ENCODE measurements at regions not wholly inside any gene's neighbourhood (a gene's known extent, or its start where the extent isn't known, plus 50 kb on each side); places are given as distances from the start of the nearest gene placed in this dataset.

DNA sequence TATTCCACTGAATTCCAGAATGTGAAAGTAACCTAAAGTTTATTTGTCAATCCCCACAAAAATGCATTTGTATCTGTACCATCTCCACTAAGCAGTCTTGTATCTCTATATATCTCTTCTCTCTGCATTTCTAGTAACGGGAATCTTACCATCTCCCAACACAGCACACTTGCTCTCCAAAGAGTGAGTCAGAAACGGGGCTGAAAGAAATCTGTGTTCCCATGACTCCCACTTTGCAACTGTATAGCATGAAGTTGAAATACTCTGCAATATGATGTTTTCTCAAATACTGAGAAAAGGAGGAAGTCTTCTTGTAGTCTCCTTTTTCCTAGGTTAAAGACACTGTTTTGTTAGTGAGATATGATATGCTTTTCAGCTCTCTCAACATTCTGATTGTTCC lies 848.8 kb upstream of the ACO1 start:
- no peak for DNase-seq
- Mint-ChIP-seq H3K4me1 (peaks cover 4 to 5% of the 10 kb centered on the region in 2 experiments), H3K27me3 (ENCODE audit: low read depth) (no peaks in the 10 kb centered on the region), H3K36me3 (ENCODE audit: insufficient read depth in 1 of 3, low read depth in 3 of 3) (no peaks in the 10 kb centered on the region), H3K27ac (no peak overlapping the region), H3K4me3 (no peak overlapping the region), H3K9me3 (no peaks in the 10 kb centered on the region)
- Histone ChIP-seq H3K4ac (ENCODE audit: low read depth, low read length) (no peak overlapping the region), H3K14ac (ENCODE audit: insufficient read depth, low read length) (no peak overlapping the region), H3K23me2 (ENCODE audit: insufficient read length, low read depth, low read length, poor library complexity, severe bottlenecking) (no peaks in the 10 kb centered on the region), H3K18ac (ENCODE audit: insufficient read length, low read depth, low read length) (no peak overlapping the region), H4K8ac (replicated peaks; ENCODE audit: insufficient read length, low read depth, low read length) (no peak overlapping the region), H3K4me1 (ENCODE audit: insufficient read depth, low read length) (no peaks in the 10 kb centered on the region), H2BK120ac (ENCODE audit: low read depth, low read length, poor library complexity, severe bottlenecking) (no peak overlapping the region), H3K9me3 (ENCODE audit: control insufficient read depth, low read depth, low read length) (no peaks in the 10 kb centered on the region), H2BK5ac (ENCODE audit: insufficient read length, low read length) (no peak overlapping the region), H3K56ac (ENCODE audit: insufficient read length, low read depth, low read length) (no peak overlapping the region), H4K91ac (ENCODE audit: insufficient read length, low read depth, low read length) (no peak overlapping the region), H2BK20ac (ENCODE audit: low read depth, low read length, poor library complexity, severe bottlenecking) (no peak overlapping the region), H3K79me2 (ENCODE audit: insufficient read depth, low read length) (no peaks in the 10 kb centered on the region), H3K9ac (ENCODE audit: extremely low read depth, insufficient read length, low read length) (no peak overlapping the region), H3K79me1 (ENCODE audit: insufficient read depth, low read depth, low read length, poor library complexity, severe bottlenecking) (no peaks in the 10 kb centered on the region), H3K23ac (ENCODE audit: insufficient read length, low read depth, low read length) (no peak overlapping the region), H3T11ph (ENCODE audit: low read length) (no peak overlapping the region), H3K27me3 (ENCODE audit: insufficient read depth, low read length) (no peaks in the 10 kb centered on the region), H3K27ac (ENCODE audit: insufficient read length, low read depth, low read length) (no peak overlapping the region), H4K5ac (ENCODE audit: insufficient read length, low read depth, low read length) (no peak overlapping the region), H3K4me2 (ENCODE audit: insufficient read depth, insufficient read length, low read length) (no peak overlapping the region), H2AK5ac (ENCODE audit: insufficient read length, low read length) (no peak overlapping the region), H2BK12ac (ENCODE audit: insufficient read length, low read depth, low read length) (no peak overlapping the region), H2AFZ (ENCODE audit: low read length) (no peak overlapping the region), H4K20me1 (ENCODE audit: control insufficient read depth, insufficient read depth, insufficient read length) (no peaks in the 10 kb centered on the region), H2BK15ac (ENCODE audit: low read depth, low read length) (no peak overlapping the region)
- TF ChIP-seq, protein P1, sequence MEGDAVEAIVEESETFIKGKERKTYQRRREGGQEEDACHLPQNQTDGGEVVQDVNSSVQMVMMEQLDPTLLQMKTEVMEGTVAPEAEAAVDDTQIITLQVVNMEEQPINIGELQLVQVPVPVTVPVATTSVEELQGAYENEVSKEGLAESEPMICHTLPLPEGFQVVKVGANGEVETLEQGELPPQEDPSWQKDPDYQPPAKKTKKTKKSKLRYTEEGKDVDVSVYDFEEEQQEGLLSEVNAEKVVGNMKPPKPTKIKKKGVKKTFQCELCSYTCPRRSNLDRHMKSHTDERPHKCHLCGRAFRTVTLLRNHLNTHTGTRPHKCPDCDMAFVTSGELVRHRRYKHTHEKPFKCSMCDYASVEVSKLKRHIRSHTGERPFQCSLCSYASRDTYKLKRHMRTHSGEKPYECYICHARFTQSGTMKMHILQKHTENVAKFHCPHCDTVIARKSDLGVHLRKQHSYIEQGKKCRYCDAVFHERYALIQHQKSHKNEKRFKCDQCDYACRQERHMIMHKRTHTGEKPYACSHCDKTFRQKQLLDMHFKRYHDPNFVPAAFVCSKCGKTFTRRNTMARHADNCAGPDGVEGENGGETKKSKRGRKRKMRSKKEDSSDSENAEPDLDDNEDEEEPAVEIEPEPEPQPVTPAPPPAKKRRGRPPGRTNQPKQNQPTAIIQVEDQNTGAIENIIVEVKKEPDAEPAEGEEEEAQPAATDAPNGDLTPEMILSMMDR (conservative IDR thresholded peaks at IDR 0.05) = no peak
- WGBS (ENCODE audit: extremely low coverage, insufficient read length, low lambda C conversion rate) = no CpG with 5 or more reads among the region's 2 CpGs

Measured in H9 (cell line).